ENCODE measurements at regions not wholly inside any gene's neighbourhood (a gene's known extent, or its start where the extent isn't known, plus 50 kb on each side); places are given as distances from the start of the nearest gene placed in this dataset.
A peak's percentile ranks its signal among the peaks of the same experiment; 100 is the strongest.

DNA sequence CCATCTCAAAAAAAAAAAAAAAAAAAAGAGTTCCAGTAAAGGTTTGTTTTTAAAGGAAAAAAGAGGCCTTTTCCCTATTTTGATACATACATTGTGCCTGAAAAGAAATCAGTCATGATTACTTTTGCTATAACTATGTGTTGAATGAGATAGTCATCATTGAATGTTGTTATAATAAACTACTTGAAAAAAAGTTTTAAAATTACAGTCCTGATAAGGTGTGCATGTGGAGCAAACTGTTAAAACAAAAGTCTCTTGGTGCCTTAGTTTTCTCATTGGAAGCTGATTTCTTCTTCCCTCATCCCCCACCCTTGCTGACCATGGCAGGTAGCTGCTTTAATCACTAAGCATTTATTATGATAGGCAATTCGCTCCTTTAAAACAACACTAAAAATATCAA lies 172.3 kb upstream of the TBCA start:
- no peak for DNase-seq

DNA sequence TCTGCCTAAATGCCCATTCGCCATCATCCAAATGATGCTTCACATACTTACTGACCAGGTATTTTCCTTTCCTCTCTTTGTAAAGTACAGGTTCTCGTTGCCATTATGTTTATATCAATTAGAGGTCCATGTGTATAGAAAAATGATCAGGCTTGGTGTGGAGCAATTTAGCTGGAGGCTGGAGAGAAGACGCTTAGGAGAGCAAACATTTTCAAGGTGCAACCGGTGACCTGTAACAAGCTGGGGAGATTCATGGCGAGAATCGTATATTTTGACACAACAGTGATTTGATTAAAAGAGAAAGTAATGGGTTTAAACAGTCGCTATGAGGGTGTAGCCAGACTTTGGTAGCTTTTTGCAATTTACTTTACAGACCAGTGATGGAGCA lies 170.9 kb upstream of the TBCA start:
- no peak for DNase-seq

GRCh38 chr5:77946381-77947040 lies 170.4 kb upstream of the TBCA start:
- no peak for DNase-seq

DNA sequence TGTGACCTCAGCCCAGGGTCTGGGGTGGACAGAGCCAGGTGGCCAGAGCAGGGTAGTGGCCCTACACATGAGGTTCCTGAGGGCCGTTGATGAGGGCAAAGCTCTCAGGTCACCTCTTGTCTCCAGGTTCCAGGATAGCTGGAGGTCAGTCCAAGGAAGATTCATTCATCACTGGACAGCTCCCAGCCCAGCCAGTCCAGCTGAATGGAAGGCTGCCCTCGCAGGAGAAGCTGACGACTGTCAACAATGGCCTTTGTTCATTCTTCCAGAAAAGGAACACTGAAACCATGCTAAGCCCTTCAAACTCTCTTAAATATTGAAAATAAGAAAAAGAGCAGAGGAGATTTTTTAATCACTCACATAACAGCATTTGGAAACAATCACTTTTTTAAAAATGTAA lies 169.7 kb upstream of the TBCA start:
- DNase-seq = no peak

DNA sequence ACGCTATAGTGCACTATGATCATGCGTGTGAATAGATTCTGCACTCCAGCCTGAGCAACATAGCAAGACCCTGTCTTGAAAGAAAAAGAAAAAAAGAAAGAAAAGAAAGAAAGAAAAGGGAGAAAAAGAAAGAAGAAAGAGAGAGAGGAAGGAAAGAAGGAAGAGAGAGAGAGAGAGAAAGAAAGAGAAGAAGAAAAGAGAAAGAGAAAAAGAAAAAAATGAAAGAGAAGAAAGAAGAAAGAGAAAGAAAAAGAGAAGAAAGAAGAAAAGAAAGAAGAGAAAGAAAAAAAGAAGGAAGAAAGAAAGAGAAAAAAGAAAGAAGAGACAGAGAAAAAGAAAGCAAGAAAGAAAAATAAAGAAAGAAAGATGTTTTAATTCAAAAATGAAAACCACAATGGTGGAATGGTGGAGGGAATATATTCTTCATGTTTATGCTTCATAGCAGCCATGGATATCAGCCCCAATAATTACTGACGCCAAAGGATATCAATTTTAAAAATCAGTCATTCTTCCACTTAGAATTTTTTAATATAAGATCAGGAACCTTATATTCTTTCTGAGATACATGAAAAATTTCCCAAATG lies 168.7 kb upstream of the TBCA start:
- DNase-seq = no peak

- DNase-seq = no peak
Measured at GRCh38 chr5:77943851-77944250, 167.7 kb upstream of the TBCA start.

- no peak for DNase-seq
Measured at GRCh38 chr5:77942578-77943239, 166.6 kb upstream of the TBCA start.

GRCh38 chr5:77937015-77937908 lies 161.1 kb upstream of the TBCA start:
- DNase-seq = peak; percentile 88

- no peak for DNase-seq
Measured at GRCh38 chr5:77936365-77936693, 160.2 kb upstream of the TBCA start.

GRCh38 chr5:77935506-77936364 lies 159.6 kb upstream of the TBCA start:
- DNase-seq = peak; percentile 96

DNA sequence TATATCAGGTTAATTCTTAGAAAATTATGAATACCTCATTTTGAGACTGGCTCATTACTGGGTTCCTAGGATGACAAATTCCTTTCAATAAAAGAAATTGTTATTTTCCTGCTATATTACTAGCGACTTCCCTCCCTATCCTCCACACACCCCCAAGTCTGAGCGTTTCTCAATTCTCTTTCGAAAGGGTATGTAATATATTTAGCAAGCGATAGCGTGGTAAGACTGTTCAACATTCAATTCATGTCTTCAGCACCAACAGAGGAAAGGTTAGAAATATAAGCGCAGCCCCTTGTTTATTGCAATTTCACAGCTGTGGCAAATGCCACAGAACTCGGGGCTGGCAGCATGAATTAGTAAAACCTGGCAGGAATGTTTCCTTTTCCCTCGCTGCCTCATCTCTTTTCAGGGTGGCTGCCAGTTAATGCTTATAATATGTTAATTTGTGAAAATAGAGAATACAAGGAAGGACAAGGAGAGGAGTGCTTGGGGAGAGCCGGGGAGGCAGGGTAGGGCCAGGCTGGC lies 152.7 kb upstream of the TBCA start:
- DNase-seq = peak; percentile 54

GRCh38 chr5:77926337-77926736 lies 150.2 kb upstream of the TBCA start:
- DNase-seq = no peak

- no peak for DNase-seq
Measured at GRCh38 chr5:77925503-77925902, 149.4 kb upstream of the TBCA start.

- DNase-seq = no peak
Measured at GRCh38 chr5:77924081-77924480, 147.9 kb upstream of the TBCA start.

- DNase-seq = no peak
Measured at GRCh38 chr5:77923666-77924065, 147.5 kb upstream of the TBCA start.

DNA sequence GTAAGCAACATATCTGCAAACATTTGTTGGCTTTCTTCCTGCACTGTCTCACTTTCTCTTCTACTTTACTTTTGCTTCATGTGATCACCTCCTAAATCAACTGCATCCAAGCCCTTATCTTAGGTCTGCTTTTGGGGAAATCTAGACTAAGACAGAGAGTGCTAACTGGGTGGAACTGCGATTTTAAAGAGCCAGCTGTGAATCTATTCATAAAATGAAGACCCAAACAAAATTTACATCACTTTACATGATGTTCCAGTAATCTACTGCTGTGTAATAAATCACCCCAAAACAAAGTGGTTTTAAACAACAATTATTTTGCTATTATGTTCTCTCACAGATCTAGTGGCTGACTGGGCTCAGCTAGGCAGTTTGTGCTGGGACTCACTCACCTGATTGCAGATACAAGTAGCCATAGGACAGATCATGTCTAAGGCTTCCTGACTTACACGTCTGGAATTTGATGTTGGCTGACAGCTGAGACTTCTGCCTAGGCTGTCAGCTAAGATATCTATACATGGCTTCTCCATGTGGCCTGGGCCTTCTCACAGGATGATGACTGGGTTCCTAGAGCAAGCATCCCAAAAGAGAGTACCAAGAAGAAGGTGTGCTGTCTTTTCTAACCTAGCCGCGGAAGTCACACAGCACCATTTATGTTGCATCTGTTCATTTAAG lies 145.1 kb upstream of the TBCA start:
- peak; percentile 55 for DNase-seq

- DNase-seq = peak; percentile 78
Measured at GRCh38 chr5:77920359-77921058, 144.4 kb upstream of the TBCA start.

GRCh38 chr5:77915346-77915745 lies 139.2 kb upstream of the TBCA start:
- DNase-seq = no peak

DNA sequence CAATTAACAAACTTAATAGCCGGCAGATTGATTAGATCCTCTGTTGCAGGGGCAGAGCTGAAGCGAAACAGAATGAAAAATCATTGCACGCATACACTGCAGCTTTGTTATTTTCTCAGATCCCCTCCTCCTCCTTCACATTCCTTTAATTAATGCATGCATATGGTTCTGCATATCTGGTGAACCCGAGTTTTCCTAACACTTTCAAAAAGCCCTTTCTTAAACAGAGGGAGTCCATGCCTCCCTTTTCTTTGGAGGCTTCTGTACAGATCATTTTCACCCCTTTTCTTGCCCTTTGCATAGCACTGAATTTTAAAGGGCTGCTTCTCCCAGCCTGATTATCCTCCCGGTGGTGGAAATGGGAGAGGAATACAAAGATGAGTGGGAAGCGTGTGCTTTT lies 136.6 kb upstream of the TBCA start:
- no peak for DNase-seq

DNA sequence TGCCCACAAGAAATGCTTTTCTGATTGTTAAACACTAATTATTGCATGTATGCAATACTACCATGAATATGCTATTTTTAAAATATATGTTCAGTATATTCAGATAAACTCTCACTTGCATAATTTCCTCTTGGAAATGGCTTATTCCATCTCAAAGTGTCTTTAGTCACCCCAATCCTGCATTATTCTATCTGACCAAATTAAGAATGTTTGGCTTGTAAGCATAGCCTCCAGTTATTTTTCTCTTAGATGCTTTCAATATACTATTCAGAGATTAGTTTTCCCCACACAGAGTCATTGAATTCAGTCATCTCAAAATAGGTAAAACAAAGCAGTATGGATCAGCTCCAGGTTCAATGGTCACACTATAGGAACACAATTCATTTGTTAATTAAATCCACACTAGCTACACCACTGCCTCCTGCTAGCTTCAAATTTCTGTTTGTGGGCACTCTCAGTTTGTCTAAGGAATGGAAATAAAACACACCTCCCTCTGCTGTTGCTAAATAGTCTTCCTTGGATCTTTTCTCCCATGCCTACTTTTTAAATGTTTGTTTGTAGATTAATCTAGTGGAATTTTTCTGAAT lies 134.6 kb upstream of the TBCA start:
- DNase-seq = no peak

DNA sequence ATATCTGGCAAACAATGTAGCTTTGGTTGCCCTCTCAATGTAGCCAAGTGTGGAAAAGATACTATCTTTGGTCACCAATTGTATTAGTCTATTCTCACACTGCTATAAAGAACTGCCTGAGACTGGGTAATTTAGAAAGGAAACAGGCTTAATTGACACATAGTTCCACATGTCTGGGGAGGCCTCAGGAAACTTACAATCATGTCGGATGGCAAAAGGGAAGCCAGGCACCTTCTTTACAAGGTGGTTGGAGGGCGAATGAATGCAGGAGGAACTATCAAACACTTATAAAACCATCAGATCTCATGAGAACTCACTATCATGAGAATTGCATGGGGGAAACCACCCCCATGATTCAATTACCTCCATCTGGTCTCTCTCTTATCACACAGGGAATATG lies 133.1 kb upstream of the TBCA start:
- no peak for DNase-seq

Data from MV-4-11 (cell line).